Central memory CD8-positive, alpha-beta T cell (primary cell): ENCODE measurements at regions not wholly inside any gene's neighbourhood (a gene's known extent, or its start where the extent isn't known, plus 50 kb on each side); places are given as distances from the start of the nearest gene placed in this dataset.

ENCODE experiments used
- ATAC-seq: fragments of 150-1000 bp; cut with Tn5 transposase; replicated peaks from 2 replicates; pipeline ENCODE4 v1.10.0; 2022; ENCODE audit warnings: mild to moderate bottlenecking, moderate FRiP score, moderate number of reproducible peaks; ENCODE audit not compliant: poor library complexity, severe bottlenecking; ENCODE audit errors: extremely low read depth
- DNase-seq, 2 donors: peaks; one replicate each; pipeline ENCODE4 v3.0.0; 2021; ENCODE audit warnings: low spot score in 2 of 2
- H3K27ac Mint-ChIP-seq: one replicate; pipeline ENCODE4 v1.8.0; 2022; ENCODE audit warnings: low read depth, mild to moderate bottlenecking, moderate library complexity, mixed read lengths
- H3K27me3 Mint-ChIP-seq: one replicate; pipeline ENCODE4 v1.8.0; 2022; ENCODE audit warnings: mixed read lengths
- H3K36me3 Mint-ChIP-seq: one replicate; pipeline ENCODE4 v1.8.0; 2022; ENCODE audit warnings: mild to moderate bottlenecking, moderate library complexity, mixed read lengths; ENCODE audit not compliant: insufficient read depth
- H3K4me1 Mint-ChIP-seq: one replicate; pipeline ENCODE4 v1.8.0; 2022; ENCODE audit warnings: mixed read lengths
- H3K4me3 Mint-ChIP-seq: one replicate; pipeline ENCODE4 v1.8.0; 2022; ENCODE audit warnings: mild to moderate bottlenecking, moderate library complexity, mixed read lengths
- H3K9me3 Mint-ChIP-seq: one replicate; pipeline ENCODE4 v1.8.0; 2022; ENCODE audit warnings: mixed read lengths

DNA sequence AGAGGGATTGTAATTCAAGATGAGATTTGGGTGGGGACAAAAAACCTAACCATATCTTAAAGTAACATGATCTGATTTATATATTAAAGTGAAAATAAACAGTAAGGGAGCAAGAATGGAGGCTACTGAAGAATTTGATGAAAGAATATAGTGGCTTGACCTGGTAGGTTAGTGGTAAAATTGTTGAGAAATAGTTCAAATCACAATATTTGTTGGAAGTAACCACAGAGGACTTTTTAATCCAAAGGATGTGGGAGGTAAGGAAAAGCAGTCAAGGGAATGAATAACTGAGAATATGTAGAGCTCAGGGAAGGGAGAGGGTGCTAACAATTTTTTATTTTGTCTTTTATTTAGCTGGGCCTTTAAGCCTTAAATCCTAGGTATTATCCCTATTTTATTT is 139.8 kb upstream of the HS3ST1 start:
- Mint-ChIP-seq H3K4me1 (no peaks in the 10 kb centered on the region), H3K27me3 (no peaks in the 10 kb centered on the region), H3K4me3 (no peak overlapping the region), H3K9me3 (peaks cover 9% of the 10 kb centered on the region), H3K36me3 (no peaks in the 10 kb centered on the region), H3K27ac (no peak overlapping the region)
- ATAC-seq (no peak), DNase-seq (no peak)

DNA sequence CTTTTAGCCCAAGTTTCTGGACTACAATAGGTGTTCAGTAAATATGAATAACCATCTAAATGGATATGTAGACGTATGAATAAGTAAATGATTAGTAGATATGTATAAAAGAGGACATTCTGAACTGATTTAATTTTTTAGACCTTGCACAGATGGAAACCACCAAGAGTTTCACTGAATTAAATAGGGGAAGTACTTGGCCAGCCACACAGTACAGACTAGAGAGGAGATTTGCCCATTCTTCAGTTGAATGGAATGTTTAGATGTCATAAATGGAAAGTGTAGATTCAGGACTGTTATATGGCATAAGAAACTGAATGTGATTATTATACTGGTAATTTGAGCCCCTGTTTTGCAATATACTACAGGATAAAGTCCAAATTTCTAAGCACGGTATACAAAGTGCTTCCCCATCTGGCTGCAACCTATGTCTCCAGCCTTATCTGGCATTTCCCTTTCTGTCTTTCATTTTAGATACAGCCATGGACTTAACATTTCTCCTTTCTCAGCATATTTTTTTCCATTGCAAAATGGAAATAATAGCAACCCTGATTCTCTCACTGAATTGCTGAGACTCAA is 137.8 kb upstream of the HS3ST1 start:
- no peaks in the 10 kb centered on the region for H3K4me1 Mint-ChIP-seq
- H3K36me3 Mint-ChIP-seq = no peaks in the 10 kb centered on the region
- H3K4me3 Mint-ChIP-seq = no peak overlapping the region
- H3K9me3 Mint-ChIP-seq = peaks cover 9% of the 10 kb centered on the region
- H3K27ac Mint-ChIP-seq = no peak overlapping the region
- no peak for ATAC-seq
- H3K27me3 Mint-ChIP-seq = no peaks in the 10 kb centered on the region
- no peak for DNase-seq

DNA sequence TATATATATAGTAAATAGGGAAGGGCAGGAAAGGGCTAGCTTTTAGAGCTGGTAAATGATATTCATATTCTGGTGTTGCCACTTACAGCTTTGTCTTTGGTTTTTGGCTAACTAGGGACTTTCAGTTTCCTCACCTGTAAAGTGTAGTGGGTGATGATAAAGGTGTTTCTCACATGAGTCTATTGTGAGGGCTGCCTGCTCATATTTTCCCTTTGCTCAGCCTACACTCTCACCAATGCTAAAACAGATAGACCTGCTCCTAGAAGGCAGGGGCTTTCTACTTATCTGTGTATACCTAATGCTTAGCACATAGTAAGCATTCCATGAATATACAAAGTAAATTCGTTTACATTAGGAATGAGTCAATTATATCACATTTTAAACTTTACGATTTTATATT is 137.2 kb upstream of the HS3ST1 start:
- H3K4me1 Mint-ChIP-seq = no peaks in the 10 kb centered on the region
- no peak for DNase-seq
- peaks cover 9% of the 10 kb centered on the region for H3K9me3 Mint-ChIP-seq
- no peak for ATAC-seq
- H3K27ac Mint-ChIP-seq = no peak overlapping the region
- no peak overlapping the region for H3K4me3 Mint-ChIP-seq
- H3K36me3 Mint-ChIP-seq = no peaks in the 10 kb centered on the region
- no peaks in the 10 kb centered on the region for H3K27me3 Mint-ChIP-seq

DNA sequence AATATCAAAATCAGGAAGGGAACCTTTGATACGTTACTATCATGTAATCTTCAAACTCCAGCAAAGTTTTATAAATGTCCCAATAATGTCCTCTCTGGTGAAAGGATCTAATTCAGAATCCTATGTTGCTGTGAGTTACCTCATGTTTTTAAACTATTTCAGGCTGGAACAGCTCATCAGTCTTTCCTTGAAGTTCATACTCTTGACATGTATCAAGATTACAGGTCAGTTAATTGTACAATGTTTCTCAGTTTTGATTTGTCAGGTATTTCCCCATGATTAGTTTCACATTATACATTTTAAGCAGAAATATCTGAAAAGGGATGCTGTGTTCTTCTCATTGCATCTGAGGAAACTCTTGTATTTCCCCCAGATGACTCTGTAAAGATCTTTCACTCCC is 136.5 kb upstream of the HS3ST1 start:
- no peaks in the 10 kb centered on the region for H3K36me3 Mint-ChIP-seq
- no peak for ATAC-seq
- no peak overlapping the region for H3K4me3 Mint-ChIP-seq
- H3K27ac Mint-ChIP-seq = no peak overlapping the region
- no peaks in the 10 kb centered on the region for H3K4me1 Mint-ChIP-seq
- peaks cover 9% of the 10 kb centered on the region for H3K9me3 Mint-ChIP-seq
- H3K27me3 Mint-ChIP-seq = no peaks in the 10 kb centered on the region
- no peak for DNase-seq

DNA sequence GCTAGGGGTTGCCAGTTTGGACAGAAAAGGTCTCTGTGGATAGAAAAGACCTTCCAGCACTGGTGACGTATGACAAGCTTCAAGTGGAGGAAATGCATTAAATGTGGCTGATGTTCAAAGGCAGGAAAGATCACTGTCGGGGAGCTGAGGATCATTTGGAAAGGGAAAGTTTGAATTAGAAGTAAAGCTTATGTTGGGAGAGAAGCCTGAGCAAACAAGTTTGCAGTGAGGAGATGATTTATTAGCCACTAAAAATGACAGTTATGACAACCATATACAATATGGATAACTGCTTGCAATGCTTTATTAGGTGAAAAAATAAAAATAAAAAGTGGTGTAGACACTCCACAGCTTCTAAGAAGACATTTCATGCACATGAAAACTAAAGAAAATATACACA is 135.3 kb upstream of the HS3ST1 start:
- no peak overlapping the region for H3K4me3 Mint-ChIP-seq
- H3K27ac Mint-ChIP-seq = no peak overlapping the region
- H3K27me3 Mint-ChIP-seq = no peaks in the 10 kb centered on the region
- peaks cover 9% of the 10 kb centered on the region for H3K9me3 Mint-ChIP-seq
- no peak for ATAC-seq
- H3K36me3 Mint-ChIP-seq = no peaks in the 10 kb centered on the region
- no peaks in the 10 kb centered on the region for H3K4me1 Mint-ChIP-seq
- DNase-seq = no peak

DNA sequence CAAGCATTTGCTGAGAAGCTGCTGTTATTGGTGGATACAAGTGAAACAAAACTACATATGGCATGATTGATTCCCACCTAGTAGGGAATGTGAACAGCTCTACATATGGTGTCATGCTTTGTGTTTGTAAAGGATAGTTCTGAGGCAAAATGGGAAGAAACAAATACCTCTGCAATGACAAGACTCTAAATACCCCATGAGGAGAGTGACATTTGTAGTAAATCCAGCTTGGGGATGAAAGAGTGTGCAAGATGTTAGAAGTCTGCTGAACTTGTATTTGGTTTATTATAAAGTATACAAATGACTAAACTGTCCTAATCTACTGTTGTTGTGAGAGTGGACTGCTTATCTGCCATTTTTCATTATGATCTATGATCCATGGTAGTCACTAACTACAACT is 120.8 kb upstream of the HS3ST1 start:
- H3K36me3 Mint-ChIP-seq = no peaks in the 10 kb centered on the region
- no peak overlapping the region for H3K27ac Mint-ChIP-seq
- no peaks in the 10 kb centered on the region for H3K4me1 Mint-ChIP-seq
- peaks cover 30% of the 10 kb centered on the region for H3K27me3 Mint-ChIP-seq
- DNase-seq (no peak), ATAC-seq (no peak)
- no peaks in the 10 kb centered on the region for H3K9me3 Mint-ChIP-seq
- H3K4me3 Mint-ChIP-seq = no peak overlapping the region

DNA sequence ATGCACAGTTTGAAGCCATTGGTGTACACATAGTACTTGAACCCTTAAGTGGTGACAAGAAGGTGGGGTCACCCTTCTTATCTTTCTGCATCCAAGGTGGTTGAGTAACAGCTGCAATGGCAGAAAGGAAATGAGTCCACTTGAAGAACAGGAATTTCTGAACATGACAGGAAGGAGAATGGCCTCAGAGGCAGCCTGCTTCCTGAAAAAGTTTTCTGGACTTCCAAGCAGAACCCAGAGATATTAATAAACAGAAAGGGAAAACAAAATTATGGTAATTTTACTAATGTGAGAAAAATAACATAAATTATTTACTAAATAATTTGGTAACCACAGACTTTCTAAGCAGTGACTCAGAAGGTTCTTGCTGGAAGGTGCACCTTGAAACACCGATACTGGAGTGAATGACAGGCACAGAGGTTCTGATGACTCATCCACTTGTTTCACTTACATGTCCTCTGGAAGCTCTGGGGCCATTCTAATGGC is 119.9 kb upstream of the HS3ST1 start:
- no peaks in the 10 kb centered on the region for H3K9me3 Mint-ChIP-seq
- DNase-seq (no peak), ATAC-seq (no peak)
- no peak overlapping the region for H3K4me3 Mint-ChIP-seq
- H3K27me3 Mint-ChIP-seq = peaks cover 23% of the 10 kb centered on the region
- no peaks in the 10 kb centered on the region for H3K36me3 Mint-ChIP-seq
- no peak overlapping the region for H3K27ac Mint-ChIP-seq
- no peaks in the 10 kb centered on the region for H3K4me1 Mint-ChIP-seq

DNA sequence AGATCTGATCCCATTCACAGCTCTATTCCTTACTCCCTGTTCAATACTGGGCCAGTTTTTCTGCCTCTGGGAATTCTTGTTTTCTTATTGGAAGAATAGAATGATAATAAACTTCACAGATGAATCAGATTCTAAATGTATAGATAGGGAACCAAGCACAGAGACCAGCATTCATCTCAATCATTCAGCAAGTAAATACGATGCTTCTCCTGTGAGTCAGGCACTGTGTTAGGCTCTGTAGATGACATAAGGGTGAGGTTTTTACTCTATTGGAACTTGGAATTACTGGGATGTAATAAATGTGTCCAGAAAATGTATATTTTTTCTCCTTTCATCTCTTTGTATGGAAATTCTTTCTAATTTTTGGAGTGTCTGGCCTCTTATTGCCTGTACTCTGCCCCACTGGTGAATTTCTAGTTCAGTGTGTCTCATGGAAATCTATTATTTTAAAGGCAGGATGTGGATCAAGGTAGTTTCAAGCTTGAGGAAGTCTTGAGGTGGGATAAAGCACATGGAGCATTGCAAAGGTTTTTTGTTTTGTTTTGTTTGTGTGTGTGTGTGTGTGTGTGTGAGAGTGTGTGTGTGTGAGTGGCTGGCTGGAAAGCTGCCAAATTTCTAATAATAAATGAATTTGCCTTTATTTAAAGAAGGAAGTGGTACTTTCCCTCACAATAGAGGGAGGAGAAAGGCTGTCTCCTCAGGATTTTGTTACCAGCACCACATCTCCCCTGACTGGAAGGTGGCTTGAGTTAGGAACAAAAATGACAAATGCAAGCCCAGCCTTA is 117.9 kb upstream of the HS3ST1 start:
- no peak for DNase-seq
- peaks cover 22% of the 10 kb centered on the region for H3K27me3 Mint-ChIP-seq

DNA sequence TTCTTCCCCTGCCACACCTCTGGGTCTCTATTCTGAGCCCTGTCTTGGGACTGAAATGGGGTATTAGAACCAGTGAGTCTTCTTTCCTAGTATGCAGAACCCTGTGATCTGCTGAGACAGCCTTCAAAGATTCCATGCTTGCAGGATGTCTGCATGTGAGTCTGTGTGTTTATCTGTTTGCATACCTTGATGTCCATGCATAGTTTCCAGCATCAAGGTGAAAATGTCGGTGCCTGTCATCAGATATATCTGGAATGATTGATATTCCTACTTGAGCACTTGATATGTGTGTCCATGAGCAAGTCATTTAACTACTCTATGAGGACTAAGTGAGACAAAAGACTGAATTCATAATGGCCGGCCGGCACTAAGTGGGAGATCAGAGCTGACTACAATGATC is 117.0 kb upstream of the HS3ST1 start:
- peaks cover 22% of the 10 kb centered on the region for H3K27me3 Mint-ChIP-seq
- no peak for ATAC-seq
- H3K4me3 Mint-ChIP-seq = no peak overlapping the region

More for the DNA sequence above, 117.9 kb upstream of the HS3ST1 start:
- no peaks in the 10 kb centered on the region for H3K36me3 Mint-ChIP-seq
- no peak overlapping the region for H3K27ac Mint-ChIP-seq
- H3K4me1 Mint-ChIP-seq = no peaks in the 10 kb centered on the region
- ATAC-seq = no peak
- H3K9me3 Mint-ChIP-seq = no peaks in the 10 kb centered on the region
- no peak overlapping the region for H3K4me3 Mint-ChIP-seq

DNA sequence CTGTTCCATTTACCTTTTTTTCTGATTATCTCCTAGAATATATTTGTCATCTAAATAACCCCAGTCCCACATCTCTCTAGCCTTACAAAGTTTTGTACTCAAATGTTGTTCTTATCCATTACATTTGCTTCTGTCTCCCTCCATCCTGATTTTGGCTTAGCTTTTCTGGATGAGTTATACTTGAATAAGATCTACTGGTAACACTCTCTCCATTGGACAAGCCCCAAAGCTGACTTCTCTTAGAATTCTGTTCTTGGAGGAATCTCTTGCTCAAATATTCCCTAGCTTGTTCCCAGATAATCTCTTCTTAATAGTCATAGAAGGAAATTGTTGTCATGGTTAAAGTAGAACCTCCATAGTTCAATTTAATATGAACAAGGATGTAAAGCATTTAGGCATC is 115.5 kb upstream of the HS3ST1 start:
- Mint-ChIP-seq H3K36me3 (no peaks in the 10 kb centered on the region), H3K4me3 (no peak overlapping the region), H3K27ac (no peak overlapping the region), H3K4me1 (no peaks in the 10 kb centered on the region), H3K9me3 (no peaks in the 10 kb centered on the region), H3K27me3 (peaks cover 22% of the 10 kb centered on the region)
- ATAC-seq (no peak), DNase-seq (no peak)

More for the DNA sequence above, 117.0 kb upstream of the HS3ST1 start:
- DNase-seq = no peak
- no peak overlapping the region for H3K27ac Mint-ChIP-seq
- H3K9me3 Mint-ChIP-seq = no peaks in the 10 kb centered on the region
- no peaks in the 10 kb centered on the region for H3K36me3 Mint-ChIP-seq
- no peaks in the 10 kb centered on the region for H3K4me1 Mint-ChIP-seq

DNA sequence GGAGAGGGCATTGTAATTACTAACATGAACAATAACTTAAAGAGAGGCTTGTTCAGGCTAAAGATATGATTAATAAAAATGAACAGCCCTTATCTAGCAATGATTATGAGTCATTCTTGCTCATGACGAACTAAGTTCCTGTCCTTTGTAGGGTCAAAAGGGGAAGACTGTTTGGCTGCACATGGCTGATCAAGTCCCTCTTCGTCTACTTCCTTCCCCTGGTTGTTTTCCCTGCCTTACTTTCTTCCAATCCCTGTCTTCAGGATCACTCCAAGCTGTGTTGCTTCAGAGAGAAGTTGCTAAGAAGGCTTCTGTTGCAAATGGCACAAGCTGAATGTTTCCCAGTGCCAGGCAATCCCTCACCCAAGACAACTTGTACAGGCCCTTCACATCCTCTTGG is 115.0 kb upstream of the HS3ST1 start:
- Mint-ChIP-seq H3K4me3 (no peak overlapping the region), H3K9me3 (no peaks in the 10 kb centered on the region), H3K27me3 (peaks cover 22% of the 10 kb centered on the region), H3K27ac (no peak overlapping the region), H3K36me3 (no peaks in the 10 kb centered on the region), H3K4me1 (no peaks in the 10 kb centered on the region)
- DNase-seq = no peak
- ATAC-seq = no peak

DNA sequence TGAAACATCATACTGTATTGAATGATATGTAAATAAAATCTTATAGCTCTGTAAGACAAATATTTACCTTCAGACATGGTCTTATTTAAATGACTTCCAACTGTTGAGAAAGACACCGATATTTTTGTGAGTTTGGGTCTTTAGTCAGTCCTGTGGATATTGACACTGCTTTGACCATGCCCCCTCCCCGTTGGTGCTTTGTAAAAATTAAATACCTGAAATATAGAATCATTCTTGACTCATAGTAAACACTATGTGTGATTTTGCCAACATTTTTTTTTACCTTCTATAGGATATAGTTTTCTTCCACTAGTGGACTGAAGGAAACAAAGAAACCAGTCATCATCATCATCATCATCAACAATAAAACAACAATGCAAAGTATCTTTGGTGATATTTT is 114.3 kb upstream of the HS3ST1 start:
- no peak for ATAC-seq
- H3K27me3 Mint-ChIP-seq = peaks cover 14% of the 10 kb centered on the region
- no peaks in the 10 kb centered on the region for H3K4me1 Mint-ChIP-seq
- H3K4me3 Mint-ChIP-seq = no peak overlapping the region
- no peak overlapping the region for H3K27ac Mint-ChIP-seq
- H3K9me3 Mint-ChIP-seq = no peaks in the 10 kb centered on the region
- H3K36me3 Mint-ChIP-seq = no peaks in the 10 kb centered on the region
- DNase-seq = no peak

DNA sequence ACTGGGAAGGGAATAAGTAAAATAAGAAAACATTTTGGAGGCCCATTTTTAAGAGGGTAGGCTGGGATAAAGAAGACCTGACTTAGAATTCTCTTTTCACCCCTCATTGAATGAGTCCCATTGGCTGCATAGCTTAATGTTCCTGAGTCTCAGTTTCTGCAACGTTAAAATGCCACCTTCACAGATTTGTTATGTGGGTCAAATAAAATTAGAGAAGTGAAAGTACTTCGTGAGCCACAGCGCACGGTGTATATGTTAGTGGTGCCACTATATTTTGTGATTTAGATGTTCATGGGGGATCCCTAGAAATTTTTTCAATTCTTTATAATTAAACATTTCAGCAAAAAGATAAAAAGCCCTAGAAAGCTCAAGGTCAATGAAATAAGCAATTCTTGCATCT is 109.2 kb upstream of the HS3ST1 start:
- DNase-seq (no peak), ATAC-seq (no peak)
- no peak overlapping the region for H3K27ac Mint-ChIP-seq
- no peaks in the 10 kb centered on the region for H3K9me3 Mint-ChIP-seq
- no peaks in the 10 kb centered on the region for H3K36me3 Mint-ChIP-seq
- H3K27me3 Mint-ChIP-seq = peaks cover 9% of the 10 kb centered on the region
- H3K4me3 Mint-ChIP-seq = no peak overlapping the region
- H3K4me1 Mint-ChIP-seq = no peaks in the 10 kb centered on the region
